Neural cell (in vitro differentiated cells): ENCODE measurements at regions not wholly inside any gene's neighbourhood (a gene's known extent, or its start where the extent isn't known, plus 50 kb on each side); places are given as distances from the start of the nearest gene placed in this dataset.
A peak's percentile ranks its signal among the peaks of the same experiment; 100 is the strongest.

Experiments used
- H2AFZ ChIP-seq: fragments of 200-600, 300-800 bp; sonication (generic), shearing (Covaris generic); 2 replicates; pipeline ENCODE4 v1.6.0; 2014; ENCODE audit warnings: low read depth, mild to moderate bottlenecking, antibody characterized with exemption, low read length, moderate library complexity
- H3F3A ChIP-seq: fragments of 200-600 bp; shearing (Covaris generic); 2 replicates; pipeline ENCODE4 v1.6.1; 2016; ENCODE audit warnings: mild to moderate bottlenecking, moderate library complexity, mixed read lengths, antibody characterized with exemption, low read length; ENCODE audit not compliant: insufficient read depth, poor library complexity, severe bottlenecking
- H3K27ac ChIP-seq: fragments of 200-600, 300-800 bp; sonication (generic), shearing (Covaris generic); 2 replicates; pipeline ENCODE4 v1.5.1; 2014; ENCODE audit warnings: mild to moderate bottlenecking, low read length, moderate library complexity
- H3K27me3 ChIP-seq: fragments of 300-800, 200-600 bp; sonication (generic), shearing (Covaris generic); 2 replicates; pipeline ENCODE4 v1.6.0; 2014; ENCODE audit warnings: mild to moderate bottlenecking, low read depth, low read length, moderate library complexity; ENCODE audit not compliant: insufficient read depth
- H3K36me3 ChIP-seq: fragments of 300-800, 200-600 bp; sonication (generic), shearing (Covaris generic); 2 replicates; pipeline ENCODE4 v1.5.1; 2014; ENCODE audit warnings: mild to moderate bottlenecking, antibody characterized with exemption, low read length, moderate library complexity; ENCODE audit not compliant: insufficient read depth
- H3K4me2 ChIP-seq: fragments of 300-800, 200-600 bp; sonication (generic), shearing (Covaris generic); 2 replicates; pipeline ENCODE4 v1.6.0; 2014; ENCODE audit warnings: mild to moderate bottlenecking, low read length
- H3K4me3 ChIP-seq: fragments of 300-800, 200-600 bp; sonication (generic), shearing (Covaris generic); 2 replicates; pipeline ENCODE4 v1.5.1; 2014; ENCODE audit warnings: mild to moderate bottlenecking, low read length, moderate library complexity
- H3K79me2 ChIP-seq: fragments of 200-600 bp; shearing (Covaris generic); replicated peaks from 2 replicates; pipeline ENCODE4 v1.6.0; 2014; ENCODE audit warnings: mild to moderate bottlenecking, low read length, moderate library complexity; ENCODE audit not compliant: insufficient read depth
- H3K9ac ChIP-seq: fragments of 300-800, 200-600 bp; sonication (generic), shearing (Covaris generic); 2 replicates; pipeline ENCODE4 v1.6.1; 2016; ENCODE audit warnings: mild to moderate bottlenecking, low read length, mixed read lengths
- H3K9me2 ChIP-seq: fragments of 200-600 bp; shearing (Covaris generic); 2 replicates; pipeline ENCODE4 v1.6.1; 2016; ENCODE audit warnings: mild to moderate bottlenecking, low read length, mixed read lengths; ENCODE audit not compliant: insufficient read depth
- H3K9me3 ChIP-seq: fragments of 200-600, 300-800 bp; sonication (generic), shearing (Covaris generic); 2 replicates; pipeline ENCODE4 v1.6.1; 2016; ENCODE audit warnings: mild to moderate bottlenecking, mixed run types, low read length, moderate library complexity, mixed read lengths
- H4K20me1 ChIP-seq: fragments of 200-600 bp; shearing (Covaris generic); 2 replicates; pipeline ENCODE4 v1.6.1; 2016; ENCODE audit warnings: mild to moderate bottlenecking, mixed run types; ENCODE audit not compliant: insufficient read depth
- EP300 ChIP-seq: fragments of 450-650 bp; conservative IDR thresholded peaks from 2 replicates; pipeline ENCODE4 v1.6.1; 2014; ENCODE audit warnings: antibody characterized with exemption, mild to moderate bottlenecking, moderate library complexity; ENCODE audit not compliant: poor library complexity, severe bottlenecking
- EZH2 ChIP-seq: fragments of 200-600, 300-800 bp; shearing (Covaris generic), sonication (generic); IDR thresholded peaks from 2 replicates; pipeline ENCODE4 v1.6.1; 2014; ENCODE audit warnings: antibody characterized with exemption, low read length, borderline replicate concordance, mild to moderate bottlenecking; ENCODE audit not compliant: insufficient read depth, poor library complexity, severe bottlenecking
- MXI1 ChIP-seq: fragments of 450-650 bp; conservative IDR thresholded peaks from 2 replicates; pipeline ENCODE4 v1.6.1; 2014; ENCODE audit warnings: antibody characterized with exemption, mild to moderate bottlenecking; ENCODE audit not compliant: poor library complexity, severe bottlenecking
- POLR2AphosphoS5 ChIP-seq: IDR thresholded peaks from 2 replicates; pipeline ENCODE4 v1.6.1; 2012
- RAD21 ChIP-seq: fragments of 450-650 bp; conservative IDR thresholded peaks from 2 replicates; pipeline ENCODE4 v1.6.1; 2014; ENCODE audit warnings: antibody characterized with exemption, mild to moderate bottlenecking, moderate library complexity
- SMC3 ChIP-seq: fragments of 450-650 bp; conservative IDR thresholded peaks from 2 replicates; pipeline ENCODE4 v1.6.1; 2014; ENCODE audit warnings: antibody characterized with exemption, mild to moderate bottlenecking, moderate library complexity; ENCODE audit not compliant: poor library complexity
- TAF1 ChIP-seq: IDR thresholded peaks from 2 replicates; pipeline ENCODE4 v1.6.1; 2012; ENCODE audit warnings: low read depth
- TF ChIP-seq, protein P1 (sequence below): fragments of 450-650 bp; IDR thresholded peaks from 2 replicates; pipeline ENCODE4 v1.5.1; 2014; ENCODE audit warnings: antibody characterized with exemption, mild to moderate bottlenecking, moderate library complexity; ENCODE audit not compliant: poor library complexity, severe bottlenecking
- TF ChIP-seq, protein P2 (sequence below): IDR thresholded peaks from 2 replicates; pipeline ENCODE4 v1.6.1; 2012; ENCODE audit warnings: borderline replicate concordance

DNA sequence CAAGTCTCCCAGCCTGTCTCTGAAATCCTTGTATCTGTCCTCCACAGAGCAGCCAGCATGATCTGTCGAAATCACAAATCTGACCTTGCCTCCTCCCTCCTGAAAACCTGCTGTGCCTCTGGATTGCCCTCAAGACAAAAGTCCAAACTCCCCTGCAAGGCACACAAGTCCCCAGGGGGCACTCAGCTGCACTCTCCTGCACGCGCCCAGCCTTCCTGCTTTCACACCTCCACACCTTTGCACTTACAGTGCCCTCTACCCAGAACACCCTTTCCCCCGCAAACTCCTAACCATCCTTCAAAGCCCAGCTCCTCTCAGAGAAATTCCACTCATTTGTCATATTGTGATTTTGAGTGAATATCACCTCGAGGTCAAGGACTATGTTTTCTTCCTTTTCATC, 83.4 kb upstream of the TOP1 start:
- Histone ChIP-seq H3K27ac (no peak overlapping the region), H3F3A (no peaks in the 10 kb centered on the region), H3K9me3 (no peaks in the 10 kb centered on the region), H3K4me2 (no peak overlapping the region), H3K4me3 (no peak overlapping the region), H3K27me3 (no peaks in the 10 kb centered on the region), H4K20me1 (no peaks in the 10 kb centered on the region), H2AFZ (no peak overlapping the region), H3K9ac (no peak overlapping the region), H3K36me3 (no peaks in the 10 kb centered on the region), H3K9me2 (no peaks in the 10 kb centered on the region), H3K79me2 (no peaks in the 10 kb centered on the region)
- TF ChIP-seq MXI1 (no peak), RAD21 (no peak), EP300 (no peak), SMC3 (no peak), TAF1 (no peak), EZH2 (no peak), POLR2AphosphoS5 (no peak)
- TF ChIP-seq, protein P1, sequence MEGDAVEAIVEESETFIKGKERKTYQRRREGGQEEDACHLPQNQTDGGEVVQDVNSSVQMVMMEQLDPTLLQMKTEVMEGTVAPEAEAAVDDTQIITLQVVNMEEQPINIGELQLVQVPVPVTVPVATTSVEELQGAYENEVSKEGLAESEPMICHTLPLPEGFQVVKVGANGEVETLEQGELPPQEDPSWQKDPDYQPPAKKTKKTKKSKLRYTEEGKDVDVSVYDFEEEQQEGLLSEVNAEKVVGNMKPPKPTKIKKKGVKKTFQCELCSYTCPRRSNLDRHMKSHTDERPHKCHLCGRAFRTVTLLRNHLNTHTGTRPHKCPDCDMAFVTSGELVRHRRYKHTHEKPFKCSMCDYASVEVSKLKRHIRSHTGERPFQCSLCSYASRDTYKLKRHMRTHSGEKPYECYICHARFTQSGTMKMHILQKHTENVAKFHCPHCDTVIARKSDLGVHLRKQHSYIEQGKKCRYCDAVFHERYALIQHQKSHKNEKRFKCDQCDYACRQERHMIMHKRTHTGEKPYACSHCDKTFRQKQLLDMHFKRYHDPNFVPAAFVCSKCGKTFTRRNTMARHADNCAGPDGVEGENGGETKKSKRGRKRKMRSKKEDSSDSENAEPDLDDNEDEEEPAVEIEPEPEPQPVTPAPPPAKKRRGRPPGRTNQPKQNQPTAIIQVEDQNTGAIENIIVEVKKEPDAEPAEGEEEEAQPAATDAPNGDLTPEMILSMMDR = no peak
- TF ChIP-seq, protein P2, sequence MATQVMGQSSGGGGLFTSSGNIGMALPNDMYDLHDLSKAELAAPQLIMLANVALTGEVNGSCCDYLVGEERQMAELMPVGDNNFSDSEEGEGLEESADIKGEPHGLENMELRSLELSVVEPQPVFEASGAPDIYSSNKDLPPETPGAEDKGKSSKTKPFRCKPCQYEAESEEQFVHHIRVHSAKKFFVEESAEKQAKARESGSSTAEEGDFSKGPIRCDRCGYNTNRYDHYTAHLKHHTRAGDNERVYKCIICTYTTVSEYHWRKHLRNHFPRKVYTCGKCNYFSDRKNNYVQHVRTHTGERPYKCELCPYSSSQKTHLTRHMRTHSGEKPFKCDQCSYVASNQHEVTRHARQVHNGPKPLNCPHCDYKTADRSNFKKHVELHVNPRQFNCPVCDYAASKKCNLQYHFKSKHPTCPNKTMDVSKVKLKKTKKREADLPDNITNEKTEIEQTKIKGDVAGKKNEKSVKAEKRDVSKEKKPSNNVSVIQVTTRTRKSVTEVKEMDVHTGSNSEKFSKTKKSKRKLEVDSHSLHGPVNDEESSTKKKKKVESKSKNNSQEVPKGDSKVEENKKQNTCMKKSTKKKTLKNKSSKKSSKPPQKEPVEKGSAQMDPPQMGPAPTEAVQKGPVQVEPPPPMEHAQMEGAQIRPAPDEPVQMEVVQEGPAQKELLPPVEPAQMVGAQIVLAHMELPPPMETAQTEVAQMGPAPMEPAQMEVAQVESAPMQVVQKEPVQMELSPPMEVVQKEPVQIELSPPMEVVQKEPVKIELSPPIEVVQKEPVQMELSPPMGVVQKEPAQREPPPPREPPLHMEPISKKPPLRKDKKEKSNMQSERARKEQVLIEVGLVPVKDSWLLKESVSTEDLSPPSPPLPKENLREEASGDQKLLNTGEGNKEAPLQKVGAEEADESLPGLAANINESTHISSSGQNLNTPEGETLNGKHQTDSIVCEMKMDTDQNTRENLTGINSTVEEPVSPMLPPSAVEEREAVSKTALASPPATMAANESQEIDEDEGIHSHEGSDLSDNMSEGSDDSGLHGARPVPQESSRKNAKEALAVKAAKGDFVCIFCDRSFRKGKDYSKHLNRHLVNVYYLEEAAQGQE = no peak

DNA sequence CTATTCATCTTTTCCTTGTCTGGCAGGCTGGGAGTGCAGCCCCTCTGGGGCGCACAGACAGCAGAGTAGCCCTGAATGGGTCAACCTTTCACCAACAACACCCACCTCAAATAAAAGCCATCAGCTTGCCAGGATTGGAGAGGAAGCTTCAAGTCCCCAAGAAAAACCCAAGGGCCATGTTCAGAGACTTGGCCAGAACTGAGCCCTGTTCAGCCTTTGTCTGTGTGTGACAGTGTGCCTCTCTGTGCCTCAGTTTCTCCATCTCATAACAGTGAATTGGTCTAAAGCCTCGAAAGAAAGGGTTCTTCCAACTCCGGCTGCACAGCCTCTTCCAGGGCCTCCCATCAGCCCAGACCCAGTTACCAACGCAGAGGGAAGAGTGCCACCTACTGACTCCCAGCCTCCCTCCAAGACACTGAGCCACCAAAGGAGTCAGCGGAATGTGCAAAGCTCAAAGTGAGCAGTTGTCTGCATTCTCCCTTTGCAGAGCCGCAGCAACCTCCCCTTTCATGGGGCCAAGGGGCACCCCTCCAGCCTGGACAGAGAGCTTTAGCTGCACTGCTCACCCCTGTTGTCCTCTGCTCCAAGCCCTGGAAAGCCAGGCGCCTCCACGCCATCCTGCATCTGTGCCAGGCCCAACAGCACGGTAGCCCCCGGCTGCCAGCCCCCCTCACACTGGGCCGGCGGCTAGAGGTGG, 82.7 kb upstream of the TOP1 start:
- H3K27ac ChIP-seq = no peak overlapping the region
- H2AFZ ChIP-seq = no peak overlapping the region
- TF ChIP-seq, protein P1 = peak; percentile 79
- TF ChIP-seq RAD21 = peak; percentile 86
- TF ChIP-seq SMC3 = peak; percentile 81
- TF ChIP-seq EP300 = no peak
- no peaks in the 10 kb centered on the region for H3F3A ChIP-seq
- H3K36me3 ChIP-seq = no peaks in the 10 kb centered on the region
- no peak overlapping the region for H3K9ac ChIP-seq
- no peaks in the 10 kb centered on the region for H3K79me2 ChIP-seq
- no peaks in the 10 kb centered on the region for H3K27me3 ChIP-seq
- H3K9me2 ChIP-seq = no peaks in the 10 kb centered on the region
- H3K4me2 ChIP-seq = no peak overlapping the region
- H4K20me1 ChIP-seq = no peaks in the 10 kb centered on the region
- no peaks in the 10 kb centered on the region for H3K9me3 ChIP-seq
- no peak overlapping the region for H3K4me3 ChIP-seq
